Astrocyte of the cerebellum (primary cell): ENCODE measurements at regions not wholly inside any gene's neighbourhood (a gene's known extent, or its start where the extent isn't known, plus 50 kb on each side); places are given as distances from the start of the nearest gene placed in this dataset.

ENCODE experiments used
- DNase-seq: peaks from one replicate; pipeline ENCODE4 v3.0.0-alpha.2; 2011; ENCODE audit warnings: low read depth
- H3K4me3 ChIP-seq: 2 replicates; pipeline ENCODE4 v1.5.1; 2011; ENCODE audit warnings: mild to moderate bottlenecking, low read depth, low read length, moderate library complexity
- in situ Hi-C: cut with HindIII; loops from 2 replicates; pipeline ENCODE4 v1.10.0; 2017; ENCODE audit warnings: low sequenced_read_pairs
- TF ChIP-seq, protein P1 (sequence below): IDR thresholded peaks from 2 replicates; pipeline ENCODE4 v1.5.1; 2012; ENCODE audit warnings: low read length, low read depth, moderate library complexity, mild to moderate bottlenecking; ENCODE audit errors: missing control alignments

DNA sequence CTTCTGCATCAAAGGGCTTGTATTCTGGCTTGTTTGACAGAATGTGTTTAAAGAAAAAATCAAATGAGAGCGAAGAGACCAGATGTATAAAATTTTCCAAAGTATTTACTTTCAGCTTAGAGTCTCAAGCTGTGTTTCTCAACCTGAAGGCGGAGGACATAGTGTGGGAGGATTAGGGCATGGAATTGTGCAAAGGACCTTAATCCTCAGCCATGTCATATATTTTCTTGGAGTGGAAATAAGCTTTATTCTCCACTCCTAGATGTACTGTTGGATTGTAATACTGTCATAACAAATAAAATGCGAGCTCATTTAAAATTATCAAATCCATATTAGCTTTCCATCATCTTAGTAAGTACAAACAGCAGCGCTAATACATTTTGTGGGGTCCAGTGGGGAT lies 154.0 kb downstream of the PAH start:
- in situ Hi-C loops = loop anchor here (25.0 kb wide), 1 partner anchor 651 kb away; the partner anchor contains the start of genes NUP37 and PARPBP
- TF ChIP-seq, protein P1, sequence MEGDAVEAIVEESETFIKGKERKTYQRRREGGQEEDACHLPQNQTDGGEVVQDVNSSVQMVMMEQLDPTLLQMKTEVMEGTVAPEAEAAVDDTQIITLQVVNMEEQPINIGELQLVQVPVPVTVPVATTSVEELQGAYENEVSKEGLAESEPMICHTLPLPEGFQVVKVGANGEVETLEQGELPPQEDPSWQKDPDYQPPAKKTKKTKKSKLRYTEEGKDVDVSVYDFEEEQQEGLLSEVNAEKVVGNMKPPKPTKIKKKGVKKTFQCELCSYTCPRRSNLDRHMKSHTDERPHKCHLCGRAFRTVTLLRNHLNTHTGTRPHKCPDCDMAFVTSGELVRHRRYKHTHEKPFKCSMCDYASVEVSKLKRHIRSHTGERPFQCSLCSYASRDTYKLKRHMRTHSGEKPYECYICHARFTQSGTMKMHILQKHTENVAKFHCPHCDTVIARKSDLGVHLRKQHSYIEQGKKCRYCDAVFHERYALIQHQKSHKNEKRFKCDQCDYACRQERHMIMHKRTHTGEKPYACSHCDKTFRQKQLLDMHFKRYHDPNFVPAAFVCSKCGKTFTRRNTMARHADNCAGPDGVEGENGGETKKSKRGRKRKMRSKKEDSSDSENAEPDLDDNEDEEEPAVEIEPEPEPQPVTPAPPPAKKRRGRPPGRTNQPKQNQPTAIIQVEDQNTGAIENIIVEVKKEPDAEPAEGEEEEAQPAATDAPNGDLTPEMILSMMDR = no peak
- no peak for DNase-seq
- no peak overlapping the region for H3K4me3 ChIP-seq

DNA sequence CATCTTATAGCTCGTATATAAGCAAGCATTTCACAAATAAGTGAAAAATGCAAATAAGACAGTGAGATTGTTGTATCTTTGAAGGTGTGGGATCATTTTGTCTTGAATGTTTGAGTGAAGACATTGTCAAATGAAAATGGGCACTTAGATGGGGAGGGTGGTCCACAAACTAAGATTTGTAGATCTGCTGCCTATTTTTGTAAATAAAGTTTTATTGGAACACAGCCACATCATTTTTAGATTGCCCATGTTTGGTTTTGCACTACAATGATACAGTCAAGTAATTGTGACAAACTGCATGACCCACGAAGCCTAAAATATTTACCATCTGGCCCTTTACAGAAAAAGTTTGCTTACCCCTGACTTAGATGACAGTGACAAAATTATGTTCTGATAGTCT lies 156.7 kb downstream of the PAH start:
- H3K4me3 ChIP-seq = no peak overlapping the region
- TF ChIP-seq, protein P1 = no peak
- DNase-seq = no peak
- in situ Hi-C loops = loop anchor here (25.0 kb wide), 1 partner anchor 648 kb away; the partner anchor contains the start of genes NUP37 and PARPBP

DNA sequence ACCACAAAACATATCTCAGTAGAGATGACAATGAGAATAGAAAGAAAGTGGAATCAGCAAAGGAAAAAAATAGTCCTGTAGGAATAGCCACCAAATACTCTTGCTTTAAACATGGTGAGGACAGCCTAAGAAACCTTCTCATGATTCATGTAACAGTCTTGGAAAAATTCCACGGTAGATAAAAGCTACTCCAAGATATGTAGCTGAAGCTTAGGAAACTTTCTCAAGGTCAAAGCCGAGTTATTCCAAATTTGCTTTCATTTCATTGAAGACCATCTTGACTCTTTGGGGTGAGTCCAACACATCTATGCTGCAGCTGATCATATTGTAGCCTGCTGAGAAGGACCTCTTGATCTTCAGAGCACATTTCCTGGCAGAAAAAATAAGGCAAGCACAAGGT lies 157.6 kb downstream of the PAH start:
- DNase-seq = no peak
- in situ Hi-C loops = loop anchor here (25.0 kb wide), 1 partner anchor 647 kb away; the partner anchor contains the start of genes NUP37 and PARPBP
- TF ChIP-seq, protein P1 = no peak
- H3K4me3 ChIP-seq = no peak overlapping the region

DNA sequence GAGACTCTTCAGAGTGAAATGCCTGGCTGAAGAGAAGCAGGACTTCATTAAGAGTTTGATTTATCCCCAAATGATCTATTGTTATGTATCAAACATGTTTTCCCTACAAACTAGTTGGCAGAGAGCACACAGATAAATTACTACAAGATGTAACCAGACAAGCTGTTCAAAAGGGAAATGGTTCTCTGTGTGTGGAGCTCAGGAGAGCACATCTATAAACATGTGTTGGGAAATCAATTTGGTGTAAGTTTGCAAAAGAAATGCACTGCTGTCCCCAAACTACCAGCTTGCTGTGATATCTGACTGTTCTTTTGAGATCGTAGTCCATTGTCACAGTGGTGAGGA lies 159.2 kb downstream of the PAH start:
- TF ChIP-seq, protein P1 = no peak
- no peak for DNase-seq
- H3K4me3 ChIP-seq = no peak overlapping the region
- in situ Hi-C loops = loop anchor here (25.0 kb wide), 1 partner anchor 646 kb away; the partner anchor contains the start of genes NUP37 and PARPBP

DNA sequence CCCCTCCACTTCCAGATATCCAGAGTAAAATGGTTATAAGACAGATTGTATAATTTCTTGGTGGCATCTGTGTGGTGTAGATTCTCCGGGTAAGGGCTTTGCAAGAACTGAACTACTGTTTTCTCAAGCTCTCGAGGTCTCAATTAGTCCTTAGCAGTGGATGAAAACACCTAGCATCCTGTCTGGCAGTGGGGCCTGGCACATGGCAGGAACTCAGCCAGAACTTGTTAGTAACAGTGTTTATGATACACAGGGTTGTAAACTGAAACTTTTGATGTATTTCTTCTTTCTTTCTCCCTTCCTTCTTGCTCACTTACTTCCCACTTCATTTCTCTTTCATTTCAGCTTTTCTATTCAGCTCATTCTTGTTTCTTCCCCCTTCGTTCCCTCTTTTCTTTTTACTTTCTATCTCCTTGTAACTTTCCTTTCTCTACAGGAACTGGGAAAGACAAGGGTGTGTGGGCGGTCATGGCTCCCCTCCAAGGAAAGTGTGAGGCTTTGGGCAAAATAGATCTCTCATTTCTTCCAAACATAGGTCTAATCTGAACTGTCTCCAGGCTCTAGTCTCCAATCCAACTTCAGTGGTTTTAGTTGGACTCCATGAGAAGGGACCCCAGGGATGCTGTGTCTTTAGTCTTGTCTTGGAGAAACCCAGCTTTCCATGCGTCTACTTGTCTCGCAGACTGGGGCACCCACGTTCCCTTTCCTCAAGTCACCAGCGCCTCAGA lies 159.7 kb downstream of the PAH start:
- H3K4me3 ChIP-seq = no peak overlapping the region
- TF ChIP-seq, protein P1 = no peak
- in situ Hi-C loops = loop anchor here (25.0 kb wide), 1 partner anchor 645 kb away; the partner anchor contains the start of genes NUP37 and PARPBP

DNA sequence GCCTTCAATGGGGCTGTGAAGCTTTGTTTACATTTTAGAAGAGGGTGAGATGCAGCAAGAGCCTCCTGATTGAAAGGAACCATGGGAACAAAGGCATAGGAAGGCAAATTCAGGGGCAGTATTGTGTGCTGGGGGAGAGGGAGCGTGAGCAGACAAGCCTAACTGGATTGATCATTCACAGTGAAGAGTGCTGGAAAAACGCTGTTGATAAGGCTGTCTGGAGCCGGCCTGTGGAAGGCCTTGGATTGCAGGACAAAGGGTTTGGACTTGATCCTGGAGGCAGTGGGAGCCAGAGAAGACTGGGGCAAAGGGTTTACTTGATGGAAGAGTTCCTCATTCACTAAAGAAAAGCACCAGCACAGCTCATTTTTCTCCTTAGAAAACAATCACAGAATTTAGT lies 160.5 kb downstream of the PAH start:
- DNase-seq = no peak
- no peak overlapping the region for H3K4me3 ChIP-seq
- TF ChIP-seq, protein P1 = no peak
- in situ Hi-C loops = loop anchor here (25.0 kb wide), 1 partner anchor 644 kb away; the partner anchor contains the start of genes NUP37 and PARPBP

More for the DNA sequence above, 159.7 kb downstream of the PAH start:
- DNase-seq = no peak
